ENCODE measurements at regions not wholly inside any gene's neighbourhood (a gene's known extent, or its start where the extent isn't known, plus 50 kb on each side); places are given as distances from the start of the nearest gene placed in this dataset.

DNA sequence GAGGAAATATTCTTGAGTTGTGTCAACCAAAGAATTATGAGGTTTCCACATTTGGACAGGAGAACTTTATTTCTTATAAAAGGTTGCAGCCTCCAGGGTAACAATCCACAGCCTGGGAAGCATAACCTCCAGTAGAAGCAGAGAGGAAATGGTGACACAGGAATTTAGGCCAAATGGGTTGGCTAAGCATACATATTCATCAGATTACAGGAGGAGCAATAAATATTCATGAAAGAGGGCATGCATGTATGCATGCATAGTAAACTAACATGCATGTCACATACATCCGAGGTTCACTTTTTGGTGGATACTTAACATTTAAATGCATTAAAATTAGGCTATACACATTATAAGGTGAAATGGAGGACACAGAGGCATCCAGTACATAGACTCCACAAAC lies 55.7 kb upstream of the NT5E start:
- H3K27me3 ChIP-seq (ENCODE audit: control insufficient read depth, low read length): peaks cover 9% of the 10 kb centered on the region
- H3F3A ChIP-seq (ENCODE audit: control insufficient read depth, insufficient read depth): no peaks in the 10 kb centered on the region
- H3K4me1 ChIP-seq (ENCODE audit: control insufficient read depth, low read length): no peaks in the 10 kb centered on the region
- H3K9me2 ChIP-seq (replicated peaks; ENCODE audit: control insufficient read depth, low read length): no peaks in the 10 kb centered on the region
- H3K36me3 ChIP-seq (ENCODE audit: control insufficient read depth, low read length): no peaks in the 10 kb centered on the region
- H3K79me2 ChIP-seq (ENCODE audit: control insufficient read depth, low read length): no peaks in the 10 kb centered on the region
- H3K4me3 ChIP-seq (ENCODE audit: low read length): no peak overlapping the region
- no peaks in the 10 kb centered on the region for H4K20me1 ChIP-seq (ENCODE audit: control insufficient read depth, insufficient read depth, low read depth, low read length)
- TF ChIP-seq, protein P1, sequence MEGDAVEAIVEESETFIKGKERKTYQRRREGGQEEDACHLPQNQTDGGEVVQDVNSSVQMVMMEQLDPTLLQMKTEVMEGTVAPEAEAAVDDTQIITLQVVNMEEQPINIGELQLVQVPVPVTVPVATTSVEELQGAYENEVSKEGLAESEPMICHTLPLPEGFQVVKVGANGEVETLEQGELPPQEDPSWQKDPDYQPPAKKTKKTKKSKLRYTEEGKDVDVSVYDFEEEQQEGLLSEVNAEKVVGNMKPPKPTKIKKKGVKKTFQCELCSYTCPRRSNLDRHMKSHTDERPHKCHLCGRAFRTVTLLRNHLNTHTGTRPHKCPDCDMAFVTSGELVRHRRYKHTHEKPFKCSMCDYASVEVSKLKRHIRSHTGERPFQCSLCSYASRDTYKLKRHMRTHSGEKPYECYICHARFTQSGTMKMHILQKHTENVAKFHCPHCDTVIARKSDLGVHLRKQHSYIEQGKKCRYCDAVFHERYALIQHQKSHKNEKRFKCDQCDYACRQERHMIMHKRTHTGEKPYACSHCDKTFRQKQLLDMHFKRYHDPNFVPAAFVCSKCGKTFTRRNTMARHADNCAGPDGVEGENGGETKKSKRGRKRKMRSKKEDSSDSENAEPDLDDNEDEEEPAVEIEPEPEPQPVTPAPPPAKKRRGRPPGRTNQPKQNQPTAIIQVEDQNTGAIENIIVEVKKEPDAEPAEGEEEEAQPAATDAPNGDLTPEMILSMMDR (IDR thresholded peaks at IDR 0.05; ENCODE audit: low read depth, low read length, poor library complexity, severe bottlenecking): no peak
- no peaks in the 10 kb centered on the region for H3K9me3 ChIP-seq (ENCODE audit: control insufficient read depth, insufficient read depth, low read length)
- no peak overlapping the region for H3K4me2 ChIP-seq (ENCODE audit: low read length)
- H3K27ac ChIP-seq (ENCODE audit: low read depth, low read length): no peak overlapping the region

GRCh38 chr6:85392379-85392778 lies 57.5 kb upstream of the NT5E start:
- Histone ChIP-seq H3F3A (ENCODE audit: control insufficient read depth, insufficient read depth) (no peaks in the 10 kb centered on the region), H3K9me3 (ENCODE audit: control insufficient read depth, insufficient read depth, low read length) (no peaks in the 10 kb centered on the region), H3K79me2 (ENCODE audit: control insufficient read depth, low read length) (no peaks in the 10 kb centered on the region), H4K20me1 (ENCODE audit: control insufficient read depth, insufficient read depth, low read depth, low read length) (no peaks in the 10 kb centered on the region), H3K4me3 (ENCODE audit: low read length) (no peak overlapping the region), H3K36me3 (ENCODE audit: control insufficient read depth, low read length) (no peaks in the 10 kb centered on the region), H3K4me1 (ENCODE audit: control insufficient read depth, low read length) (no peaks in the 10 kb centered on the region), H3K4me2 (ENCODE audit: low read length) (no peak overlapping the region), H3K27ac (ENCODE audit: low read depth, low read length) (no peak overlapping the region), H3K27me3 (ENCODE audit: control insufficient read depth, low read length) (peaks cover 11% of the 10 kb centered on the region), H3K9me2 (replicated peaks; ENCODE audit: control insufficient read depth, low read length) (no peaks in the 10 kb centered on the region)
- no peak for TF ChIP-seq EZH2phosphoT487 (IDR thresholded peaks at IDR 0.05; ENCODE audit: borderline replicate concordance, low read length)
- TF ChIP-seq, protein P1 (IDR thresholded peaks at IDR 0.05; ENCODE audit: low read depth, low read length, poor library complexity, severe bottlenecking): no peak

DNA sequence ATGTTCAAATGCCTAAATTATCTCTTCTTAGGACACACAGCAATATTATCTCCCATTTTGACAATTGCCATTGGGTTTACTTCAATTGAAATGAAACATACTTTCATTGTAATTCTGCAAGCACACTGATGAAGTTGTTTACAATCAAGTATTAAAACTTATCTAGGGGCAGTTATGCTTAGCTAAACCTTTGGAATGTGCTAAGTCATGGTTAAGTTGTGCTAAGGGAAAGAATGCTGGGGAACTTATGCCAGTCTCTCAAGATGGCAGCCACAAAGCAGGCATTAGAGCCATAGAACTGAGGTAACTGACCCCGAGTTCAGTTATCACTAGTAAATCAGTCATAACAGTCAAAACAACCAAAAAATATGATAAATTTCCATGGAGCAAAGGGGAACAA lies 59.1 kb upstream of the NT5E start:
- Histone ChIP-seq H3K9me3 (ENCODE audit: control insufficient read depth, insufficient read depth, low read length) (no peaks in the 10 kb centered on the region), H4K20me1 (ENCODE audit: control insufficient read depth, insufficient read depth, low read depth, low read length) (no peaks in the 10 kb centered on the region), H3K79me2 (ENCODE audit: control insufficient read depth, low read length) (no peaks in the 10 kb centered on the region), H3K4me3 (ENCODE audit: low read length) (no peak overlapping the region), H3K27me3 (ENCODE audit: control insufficient read depth, low read length) (peaks cover 12% of the 10 kb centered on the region), H3K27ac (ENCODE audit: low read depth, low read length) (no peak overlapping the region), H3K4me1 (ENCODE audit: control insufficient read depth, low read length) (no peaks in the 10 kb centered on the region), H3K36me3 (ENCODE audit: control insufficient read depth, low read length) (no peaks in the 10 kb centered on the region), H3K9me2 (replicated peaks; ENCODE audit: control insufficient read depth, low read length) (no peaks in the 10 kb centered on the region), H3F3A (ENCODE audit: control insufficient read depth, insufficient read depth) (no peaks in the 10 kb centered on the region), H3K4me2 (ENCODE audit: low read length) (no peak overlapping the region)
- no peak for TF ChIP-seq EZH2phosphoT487 (IDR thresholded peaks at IDR 0.05; ENCODE audit: borderline replicate concordance, low read length)
- TF ChIP-seq, protein P1 (IDR thresholded peaks at IDR 0.05; ENCODE audit: low read depth, low read length, poor library complexity, severe bottlenecking): no peak

Data from DOHH2 (cell line).